Naive thymus-derived CD4-positive, alpha-beta T cell (primary cell): ENCODE measurements at regions not wholly inside any gene's neighbourhood (a gene's known extent, or its start where the extent isn't known, plus 50 kb on each side); places are given as distances from the start of the nearest gene placed in this dataset.

Source experiments
- ATAC-seq: fragments of 150-1000 bp; cut with Tn5 transposase; 2 replicates; pipeline ENCODE4 v1.10.0; 2021; ENCODE audit warnings: mild to moderate bottlenecking, moderate library complexity
- CTCF ChIA-PET: fragments of 350-600 bp; sonication (Branson Sonifier 250); formaldehyde crosslinking; loops from one replicate; lab custom pipeline; 2021; ENCODE audit warnings: antibody characterized with exemption; lab: Charles Lee
- POLR2A ChIA-PET: fragments of 350-600 bp; sonication (Branson Sonifier 250); formaldehyde crosslinking; loops from one replicate; lab custom pipeline; 2021; ENCODE audit warnings: antibody characterized with exemption, inconsistent platforms; lab: Charles Lee
- DNase-seq, 9 donors: peaks; one replicate each; pipeline versions ENCODE4 v3.0.0 to v3.0.0-alpha.2; 2020 to 2022; ENCODE audit warnings: mixed read lengths in 1 of 9
- H3K27ac ChIP-seq: one replicate; pipeline ENCODE4 v1.7.0; 2013; ENCODE audit warnings: mild to moderate bottlenecking, low read depth, low read length, moderate library complexity
- H3K27me3 ChIP-seq, 2 donors: one replicate each; pipeline ENCODE4 v1.7.0; 2013; ENCODE audit warnings: low read length in 2 of 2, mild to moderate bottlenecking in 2 of 2, moderate library complexity in 2 of 2; ENCODE audit not compliant: control insufficient read depth in 2 of 2, insufficient read depth in 2 of 2
- H3K36me3 ChIP-seq, 3 experiments: 1 replicate in 2 of 3; 2 replicates in 1 of 3; pipeline ENCODE4 v1.7.0; 2013; ENCODE audit warnings: low read length in 3 of 3, mild to moderate bottlenecking in 3 of 3, moderate library complexity in 1 of 3; ENCODE audit not compliant: insufficient read depth in 3 of 3, control insufficient read depth in 2 of 3
- H3K4me1 ChIP-seq, 2 donors: one replicate each; pipeline ENCODE4 v1.7.0; 2013; ENCODE audit warnings: low read length in 2 of 2, mild to moderate bottlenecking in 2 of 2, moderate library complexity in 1 of 2; ENCODE audit not compliant: control insufficient read depth in 2 of 2, insufficient read depth in 2 of 2
- H3K4me3 ChIP-seq: 2 replicates; pipeline ENCODE4 v1.7.0; 2013; ENCODE audit warnings: mild to moderate bottlenecking, low read length
- H3K9me3 ChIP-seq, 3 experiments: 1 replicate in 2 of 3; 2 replicates in 1 of 3; pipeline ENCODE4 v1.7.0; 2013; ENCODE audit warnings: low read length in 3 of 3; ENCODE audit not compliant: control insufficient read depth in 2 of 3
- H3K27ac Mint-ChIP-seq, 9 donors: one replicate each; pipeline ENCODE4 v1.8.0; 2020 to 2022; ENCODE audit warnings: mixed read lengths in 9 of 9, mild to moderate bottlenecking in 8 of 9, moderate library complexity in 5 of 9, inconsistent platforms in 2 of 9
- H3K27me3 Mint-ChIP-seq, 5 donors: one replicate each; pipeline ENCODE4 v1.8.0; 2021 to 2022; ENCODE audit warnings: mixed read lengths in 5 of 5, mild to moderate bottlenecking in 1 of 5
- H3K36me3 Mint-ChIP-seq, 5 donors: one replicate each; pipeline ENCODE4 v1.8.0; 2020 to 2022; ENCODE audit warnings: mixed read lengths in 5 of 5, mild to moderate bottlenecking in 3 of 5, inconsistent platforms in 1 of 5
- H3K4me1 Mint-ChIP-seq, 7 donors: one replicate each; pipeline ENCODE4 v1.8.0; 2020 to 2022; ENCODE audit warnings: mixed read lengths in 7 of 7, mild to moderate bottlenecking in 3 of 7, inconsistent platforms in 1 of 7
- H3K4me3 Mint-ChIP-seq, 10 donors: one replicate each; pipeline ENCODE4 v1.8.0; 2020 to 2022; ENCODE audit warnings: mild to moderate bottlenecking in 10 of 10, mixed read lengths in 10 of 10, moderate library complexity in 6 of 10, inconsistent platforms in 2 of 10
- H3K9me3 Mint-ChIP-seq, 11 donors: one replicate each; pipeline ENCODE4 v1.8.0; 2020 to 2022; ENCODE audit warnings: mixed read lengths in 11 of 11, mild to moderate bottlenecking in 4 of 11, inconsistent platforms in 1 of 11, moderate library complexity in 1 of 11
- intact Hi-C, 2 donors: fragments of 100-400 bp; cut with micrococcal nuclease; formaldehyde crosslinking; loops; one replicate each; pipeline ENCODE4 v1.15.1; 2023

GRCh38 chr4:120613778-120614177 lies 308.7 kb downstream of the PRDM5 start:
- H3K27ac Mint-ChIP-seq, result no peak overlapping the region
- peaks cover 0 to 1% (median 0%) of the 10 kb centered on the region in 11 donors for H3K9me3 Mint-ChIP-seq
- Histone ChIP-seq H3K4me3 (no peak overlapping the region), H3K9me3 (no peaks in the 10 kb centered on the region), H3K36me3 (no peaks in the 10 kb centered on the region), H3K4me1 (no peaks in the 10 kb centered on the region), H3K27ac (no peak overlapping the region), H3K27me3 (no peaks in the 10 kb centered on the region)
- no peak overlapping the region for H3K4me3 Mint-ChIP-seq
- no peaks in the 10 kb centered on the region for H3K36me3 Mint-ChIP-seq
- DNase-seq (no peak), ATAC-seq (no peak)
- POLR2A ChIA-PET, result no interaction called here
- CTCF ChIA-PET, result no interaction called here
- intact Hi-C loops, result no loop called here
- H3K27me3 Mint-ChIP-seq, result peaks cover 0 to 13% (median 10%) of the 10 kb centered on the region in 5 donors
- no peaks in the 10 kb centered on the region for H3K4me1 Mint-ChIP-seq

DNA sequence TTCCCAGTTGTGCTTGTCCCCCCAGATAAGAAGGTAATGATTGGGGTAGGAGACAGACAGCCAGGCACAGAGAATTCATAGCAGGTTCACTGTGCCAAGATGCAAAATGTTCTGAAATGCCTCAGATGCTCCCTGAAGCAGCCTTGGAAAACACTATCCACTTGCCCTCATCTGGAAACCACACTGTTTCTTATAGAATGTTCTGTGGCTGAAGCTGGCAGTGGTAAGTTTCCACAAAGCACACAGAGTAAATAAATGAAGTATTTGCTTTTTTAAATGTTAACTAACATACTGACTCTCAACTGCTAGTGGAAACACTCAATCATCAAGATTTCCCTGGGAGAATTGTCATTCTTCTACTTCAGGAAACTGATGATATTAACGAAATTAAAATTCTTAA lies 311.4 kb downstream of the PRDM5 start:
- H3K9me3 Mint-ChIP-seq, result peaks cover 0 to 13% (median 0%) of the 10 kb centered on the region in 11 donors
- Histone ChIP-seq H3K4me3 (no peak overlapping the region), H3K4me1 (no peaks in the 10 kb centered on the region), H3K27ac (no peak overlapping the region), H3K9me3 (no peaks in the 10 kb centered on the region), H3K36me3 (no peaks in the 10 kb centered on the region), H3K27me3 (no peaks in the 10 kb centered on the region)
- intact Hi-C loops, result no loop called here
- ChIA-PET CTCF (no interaction called here), POLR2A (no interaction called here)
- H3K4me3 Mint-ChIP-seq, result no peak overlapping the region
- no peaks in the 10 kb centered on the region for H3K4me1 Mint-ChIP-seq
- ATAC-seq, result no peak
- H3K27me3 Mint-ChIP-seq, result peaks cover 0 to 9% (median 8%) of the 10 kb centered on the region in 5 donors
- H3K36me3 Mint-ChIP-seq, result no peaks in the 10 kb centered on the region
- no peak for DNase-seq
- H3K27ac Mint-ChIP-seq, result no peak overlapping the region

- CTCF ChIA-PET, result no interaction called here
Observed at GRCh38 chr4:120591038-120591437, 331.5 kb downstream of the PRDM5 start.

DNA sequence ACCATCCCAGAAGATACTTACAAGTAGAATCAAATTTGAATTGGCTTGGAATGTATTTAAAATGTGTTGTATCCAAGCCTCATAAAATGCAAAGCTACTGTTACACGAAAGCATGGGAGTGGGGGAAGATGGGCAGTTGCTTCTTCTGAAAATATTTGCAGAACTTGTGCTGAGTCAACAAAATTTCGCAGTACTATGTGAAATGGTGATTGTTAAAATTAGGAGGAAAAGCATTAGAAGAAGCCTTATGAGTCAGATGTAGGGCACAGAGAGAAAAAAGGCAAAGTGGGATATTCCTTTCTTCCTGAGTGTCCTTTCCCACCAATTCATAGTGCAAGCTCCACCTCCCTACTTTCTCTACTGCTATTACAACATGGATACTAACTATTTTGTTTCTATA lies 332.7 kb downstream of the PRDM5 start:
- no peaks in the 10 kb centered on the region for H3K27me3 ChIP-seq
- H3K4me1 ChIP-seq, result no peaks in the 10 kb centered on the region
- no peak overlapping the region for H3K27ac ChIP-seq
- ATAC-seq (no peak), DNase-seq (no peak)
- no peaks in the 10 kb centered on the region for H3K36me3 Mint-ChIP-seq
- no peaks in the 10 kb centered on the region for H3K36me3 ChIP-seq
- H3K9me3 Mint-ChIP-seq, result peaks cover 0 to 7% (median 0%) of the 10 kb centered on the region in 11 donors
- ChIA-PET CTCF (no interaction called here), POLR2A (no interaction called here)
- no peaks in the 10 kb centered on the region for H3K9me3 ChIP-seq
- H3K4me3 Mint-ChIP-seq, result no peak overlapping the region
- no peaks in the 10 kb centered on the region for H3K4me1 Mint-ChIP-seq
- peaks cover 0 to 30% (median 20%) of the 10 kb centered on the region in 5 donors for H3K27me3 Mint-ChIP-seq
- H3K27ac Mint-ChIP-seq, result no peak overlapping the region
- no peak overlapping the region for H3K4me3 ChIP-seq
- intact Hi-C loops, result no loop called here

More at GRCh38 chr4:120591038-120591437, 331.5 kb downstream of the PRDM5 start:
- Mint-ChIP-seq H3K27me3 (peaks cover 0 to 30% (median 26%) of the 10 kb centered on the region in 5 donors), H3K4me1 (no peaks in the 10 kb centered on the region), H3K9me3 (peaks cover 0 to 6% (median 0%) of the 10 kb centered on the region in 11 donors), H3K36me3 (no peaks in the 10 kb centered on the region), H3K27ac (no peak overlapping the region), H3K4me3 (no peak overlapping the region)
- POLR2A ChIA-PET, result no interaction called here
- no peaks in the 10 kb centered on the region for H3K9me3 ChIP-seq
- no peak overlapping the region for H3K27ac ChIP-seq
- DNase-seq, result no peak
- no peaks in the 10 kb centered on the region for H3K36me3 ChIP-seq
- no peaks in the 10 kb centered on the region for H3K4me1 ChIP-seq
- intact Hi-C loops, result no loop called here
- H3K27me3 ChIP-seq, result no peaks in the 10 kb centered on the region
- no peak overlapping the region for H3K4me3 ChIP-seq
- ATAC-seq, result no peak

- ATAC-seq (no peak), DNase-seq (no peak)
- no peaks in the 10 kb centered on the region for H3K27me3 ChIP-seq
- no peak overlapping the region for H3K27ac Mint-ChIP-seq
- H3K36me3 Mint-ChIP-seq, result no peaks in the 10 kb centered on the region
- H3K4me3 Mint-ChIP-seq, result no peak overlapping the region
- no peak overlapping the region for H3K27ac ChIP-seq
- no peak overlapping the region for H3K4me3 ChIP-seq
- CTCF ChIA-PET, result no interaction called here
- H3K4me1 Mint-ChIP-seq, result no peaks in the 10 kb centered on the region
- peaks cover 0 to 27% (median 4%) of the 10 kb centered on the region in 5 donors for H3K27me3 Mint-ChIP-seq
- H3K36me3 ChIP-seq, result no peaks in the 10 kb centered on the region
- intact Hi-C loops, result no loop called here
- H3K9me3 ChIP-seq, result no peaks in the 10 kb centered on the region
- POLR2A ChIA-PET, result no interaction called here
- H3K9me3 Mint-ChIP-seq, result peaks cover 0 to 4% (median 0%) of the 10 kb centered on the region in 11 donors
- H3K4me1 ChIP-seq, result no peaks in the 10 kb centered on the region
Observed at GRCh38 chr4:120568731-120569130, 353.8 kb downstream of the PRDM5 start.

DNA sequence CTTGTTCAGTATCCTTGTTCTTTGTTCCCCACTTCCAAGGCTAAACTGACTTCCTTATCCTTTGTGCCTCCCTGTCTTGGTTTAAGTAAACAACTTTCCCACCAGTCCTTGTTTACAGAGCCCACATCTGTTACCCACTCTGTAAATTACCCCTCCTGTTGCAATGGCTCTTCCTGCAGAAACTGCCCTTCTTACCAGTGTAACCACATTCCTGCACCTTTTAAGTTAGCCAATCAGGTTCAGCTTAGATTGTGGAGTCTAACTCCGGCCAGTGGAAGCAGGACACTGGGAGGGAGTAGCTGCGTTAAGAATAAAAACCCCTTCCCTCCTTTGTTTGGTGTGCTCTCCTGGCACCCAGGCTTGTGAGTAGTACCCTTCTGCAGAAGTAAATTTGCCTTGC lies 360.9 kb downstream of the PRDM5 start:
- Mint-ChIP-seq H3K4me1 (no peaks in the 10 kb centered on the region), H3K27me3 (peaks cover 0 to 4% (median 0%) of the 10 kb centered on the region in 5 donors), H3K36me3 (no peaks in the 10 kb centered on the region), H3K4me3 (no peak overlapping the region), H3K9me3 (peaks cover 0 to 31% (median 8%) of the 10 kb centered on the region in 11 donors), H3K27ac (no peak overlapping the region)
- DNase-seq (no peak), ATAC-seq (no peak)
- no peaks in the 10 kb centered on the region for H3K27me3 ChIP-seq
- POLR2A ChIA-PET, result no interaction called here
- intact Hi-C loops, result no loop called here
- no peak overlapping the region for H3K27ac ChIP-seq
- CTCF ChIA-PET, result interaction anchor here (0.9 kb wide), 1 partner anchor 56 kb away, joined by 3 read pairs; no protein-coding TSS in a partner anchor
- H3K36me3 ChIP-seq, result no peaks in the 10 kb centered on the region
- no peaks in the 10 kb centered on the region for H3K4me1 ChIP-seq
- H3K9me3 ChIP-seq, result no peaks in the 10 kb centered on the region
- no peak overlapping the region for H3K4me3 ChIP-seq

DNA sequence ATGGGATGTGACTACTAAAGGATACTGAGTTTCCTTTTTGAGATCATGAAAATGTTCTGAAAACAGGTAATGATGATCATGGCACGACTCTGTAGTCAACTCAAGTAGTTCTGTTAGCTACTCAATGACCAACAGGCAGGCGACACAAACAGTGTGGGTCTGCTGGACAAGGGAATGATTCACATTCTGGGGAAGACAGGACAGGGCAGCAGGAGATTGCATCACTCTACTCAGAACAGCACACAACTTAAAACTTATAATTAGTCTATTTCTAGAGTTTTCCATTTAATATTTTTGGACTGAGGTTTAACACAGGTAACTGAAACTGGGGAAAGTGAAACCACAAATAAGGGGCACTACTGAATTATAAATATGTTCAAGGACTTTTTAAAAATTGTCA lies 365.2 kb downstream of the PRDM5 start:
- Histone ChIP-seq H3K4me3 (no peak overlapping the region), H3K27ac (no peak overlapping the region), H3K4me1 (no peaks in the 10 kb centered on the region), H3K36me3 (no peaks in the 10 kb centered on the region), H3K9me3 (no peaks in the 10 kb centered on the region), H3K27me3 (no peaks in the 10 kb centered on the region)
- H3K27me3 Mint-ChIP-seq, result peaks cover 0 to 5% (median 4%) of the 10 kb centered on the region in 5 donors
- no peak for ATAC-seq
- H3K4me3 Mint-ChIP-seq, result no peak overlapping the region
- H3K9me3 Mint-ChIP-seq, result peaks cover 0 to 23% (median 5%) of the 10 kb centered on the region in 11 donors
- intact Hi-C loops, result no loop called here
- H3K4me1 Mint-ChIP-seq, result no peaks in the 10 kb centered on the region
- POLR2A ChIA-PET, result no interaction called here
- no peaks in the 10 kb centered on the region for H3K36me3 Mint-ChIP-seq
- no peak overlapping the region for H3K27ac Mint-ChIP-seq
- CTCF ChIA-PET, result no interaction called here
- no peak for DNase-seq
